ENCODE measurements at regions not wholly inside any gene's neighbourhood (a gene's known extent, or its start where the extent isn't known, plus 50 kb on each side); places are given as distances from the start of the nearest gene placed in this dataset.

DNA sequence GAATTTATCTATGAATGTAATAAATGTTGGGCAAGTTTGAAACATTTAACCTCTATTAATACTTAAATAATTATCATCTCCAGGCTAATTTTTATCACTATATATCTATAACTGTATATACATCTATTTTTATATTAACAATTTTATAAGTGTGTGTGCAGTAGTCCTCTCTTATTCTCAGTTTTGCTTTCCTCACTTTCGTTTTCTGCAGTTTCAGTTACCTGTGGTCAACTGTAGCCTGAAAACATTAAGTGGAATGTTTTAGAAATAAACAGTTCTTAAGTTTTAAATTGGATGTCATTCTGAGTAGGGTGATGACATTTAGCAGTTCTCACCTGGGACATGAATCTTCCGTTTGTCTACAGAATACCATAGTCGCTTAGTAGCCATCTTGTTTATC, 379.4 kb upstream of the MAN1A1 start (continued):
- TF ChIP-seq ATF2 (IDR thresholded peaks at IDR 0.05; ENCODE audit: low read length), result no peak
- no peak for TF ChIP-seq KDM1A (IDR thresholded peaks at IDR 0.05; ENCODE audit: borderline replicate concordance, low read length)
- TF ChIP-seq SIX5 (IDR thresholded peaks at IDR 0.05; ENCODE audit: low read depth, low read length), result no peak
- no peak for TF ChIP-seq SP2 (IDR thresholded peaks at IDR 0.05; ENCODE audit: low read length)
- no peak for TF ChIP-seq CHD2 (IDR thresholded peaks at IDR 0.05; ENCODE audit: low read length)
